ENCODE measurements at regions not wholly inside any gene's neighbourhood (a gene's known extent, or its start where the extent isn't known, plus 50 kb on each side); places are given as distances from the start of the nearest gene placed in this dataset.

- no peaks in the 10 kb centered on the region for H3K36me3 ChIP-seq (ENCODE audit: control insufficient read depth in 2 of 2, extremely low read depth in 1 of 2, insufficient read depth in 2 of 2, low read length in 2 of 2)
- dilution Hi-C loops (cut with MboI; ENCODE audit: extremely low pct_ligation_motif_present, low sequenced_read_pairs): no loop called here
- no peaks in the 10 kb centered on the region for H3K79me2 ChIP-seq (ENCODE audit: control insufficient read depth, insufficient read depth, low read length)
- H2AFZ ChIP-seq (ENCODE audit: control insufficient read depth, low read length): no peak overlapping the region
- H3K27ac ChIP-seq (ENCODE audit: control insufficient read depth, insufficient read depth, low read length): no peak overlapping the region
- peaks cover 7% of the 10 kb centered on the region for H3K27me3 ChIP-seq (ENCODE audit: control insufficient read depth, extremely low read depth, insufficient read depth, low read length)
- no peaks in the 10 kb centered on the region for H3K9me3 ChIP-seq (ENCODE audit: control insufficient read depth, low read depth, low read length)
- H3K9me1 ChIP-seq (ENCODE audit: control insufficient read depth, extremely low read depth, insufficient read depth, low read length): no peaks in the 10 kb centered on the region
- H3K9ac ChIP-seq (ENCODE audit: control insufficient read depth, extremely low read depth, insufficient read depth, low read length): no peak overlapping the region
- peaks cover under 1% of the 10 kb centered on the region for H3K4me1 ChIP-seq (ENCODE audit: control insufficient read depth, extremely low read depth, insufficient read depth, low read length)
- no peak overlapping the region for H3K4me3 ChIP-seq (ENCODE audit: control insufficient read depth in 2 of 3, extremely low read depth in 1 of 3, insufficient read depth in 2 of 3, low read depth in 1 of 3, low read length in 3 of 3)
- H4K20me1 ChIP-seq (ENCODE audit: control insufficient read depth, extremely low read depth, insufficient read depth, low read length): no peaks in the 10 kb centered on the region
- DNase-seq (ENCODE audit: low read depth, low spot score) (no peak), FAIRE-seq (peak; percentile 36)
- TF ChIP-seq CTCF (optimal IDR thresholded peaks at IDR 0.05 in 1 of 3, IDR thresholded peaks at IDR 0.05 in 1 of 3, conservative IDR thresholded peaks at IDR 0.05 in 1 of 3; ENCODE audit: extremely low read depth in 1 of 3, insufficient read depth in 2 of 3, low read length in 3 of 3) (no peak), EZH2 (IDR thresholded peaks at IDR 0.05; ENCODE audit: low read length) (no peak)
- no peak overlapping the region for H3K4me2 ChIP-seq (ENCODE audit: control insufficient read depth, extremely low read depth, insufficient read depth, low read depth, low read length)
These were observed 300.7 kb downstream of the SIPA1L2 start for GRCh38 chr1:232329103-232329813.

DNA sequence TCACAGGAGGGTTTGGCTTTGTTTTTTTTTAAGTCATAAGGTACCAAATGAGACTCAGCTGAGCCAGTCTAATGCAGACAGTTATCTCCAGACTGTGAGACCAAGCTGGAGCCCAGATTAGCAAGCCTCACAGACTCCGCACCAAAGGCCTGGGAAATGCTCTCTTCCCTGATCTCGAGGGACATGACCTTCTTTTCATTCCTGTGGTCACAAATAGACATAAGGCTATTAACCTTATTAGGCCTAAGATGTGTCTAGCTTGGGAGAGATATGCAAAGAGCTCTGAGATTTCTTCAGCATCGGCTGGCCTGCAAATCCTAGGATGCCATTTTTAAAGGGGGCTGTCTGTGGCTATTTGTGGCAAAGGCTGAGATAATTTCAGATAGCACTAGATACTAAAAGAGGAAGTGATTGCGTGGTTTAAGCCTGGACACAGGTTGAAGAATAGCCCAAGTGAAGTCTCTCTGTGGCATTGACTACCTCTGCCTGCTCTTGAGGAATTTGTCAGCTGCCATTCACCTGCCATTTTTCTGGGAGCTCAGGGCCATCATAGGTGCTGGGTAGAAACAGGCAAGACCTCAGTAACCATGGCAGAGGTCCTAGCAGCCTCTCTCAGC is 301.3 kb downstream of the SIPA1L2 start:
- TF ChIP-seq EZH2 (IDR thresholded peaks at IDR 0.05; ENCODE audit: low read length) (no peak), CTCF (optimal IDR thresholded peaks at IDR 0.05 in 1 of 3, IDR thresholded peaks at IDR 0.05 in 1 of 3, conservative IDR thresholded peaks at IDR 0.05 in 1 of 3; ENCODE audit: extremely low read depth in 1 of 3, insufficient read depth in 2 of 3, low read length in 3 of 3) (no peak)
- Histone ChIP-seq H3K9me3 (ENCODE audit: control insufficient read depth, low read depth, low read length) (no peaks in the 10 kb centered on the region), H3K27me3 (ENCODE audit: control insufficient read depth, extremely low read depth, insufficient read depth, low read length) (peaks cover 6% of the 10 kb centered on the region), H3K4me2 (ENCODE audit: control insufficient read depth, extremely low read depth, insufficient read depth, low read depth, low read length) (no peak overlapping the region), H3K9ac (ENCODE audit: control insufficient read depth, extremely low read depth, insufficient read depth, low read length) (no peak overlapping the region), H3K36me3 (ENCODE audit: control insufficient read depth in 2 of 2, extremely low read depth in 1 of 2, insufficient read depth in 2 of 2, low read length in 2 of 2) (no peaks in the 10 kb centered on the region), H3K4me1 (ENCODE audit: control insufficient read depth, extremely low read depth, insufficient read depth, low read length) (no peaks in the 10 kb centered on the region), H4K20me1 (ENCODE audit: control insufficient read depth, extremely low read depth, insufficient read depth, low read length) (no peaks in the 10 kb centered on the region), H3K27ac (ENCODE audit: control insufficient read depth, insufficient read depth, low read length) (no peak overlapping the region), H3K4me3 (ENCODE audit: control insufficient read depth in 2 of 3, extremely low read depth in 1 of 3, insufficient read depth in 2 of 3, low read depth in 1 of 3, low read length in 3 of 3) (no peak overlapping the region), H3K79me2 (ENCODE audit: control insufficient read depth, insufficient read depth, low read length) (no peaks in the 10 kb centered on the region), H2AFZ (ENCODE audit: control insufficient read depth, low read length) (no peak overlapping the region), H3K9me1 (ENCODE audit: control insufficient read depth, extremely low read depth, insufficient read depth, low read length) (no peaks in the 10 kb centered on the region)
- DNase-seq (ENCODE audit: low read depth, low spot score) (no peak), FAIRE-seq (no peak)
- dilution Hi-C loops (cut with MboI; ENCODE audit: extremely low pct_ligation_motif_present, low sequenced_read_pairs): no loop called here

Data from keratinocyte (primary cell).